A673 (cell line): ENCODE measurements at regions not wholly inside any gene's neighbourhood (a gene's known extent, or its start where the extent isn't known, plus 50 kb on each side); places are given as distances from the start of the nearest gene placed in this dataset.

Source experiments
- EZH2 ChIP-seq: fragments of 200-600 bp; sonication (generic); IDR thresholded peaks from 2 replicates; pipeline ENCODE4 v1.6.1; 2017; ENCODE audit warnings: borderline replicate concordance, low read depth, mild to moderate bottlenecking, mixed read lengths, antibody characterized with exemption, low read length; ENCODE audit not compliant: poor library complexity, severe bottlenecking
- TF ChIP-seq, protein P1 (sequence below): fragments of 300-800, 200-600 bp; sonication (generic); conservative IDR thresholded peaks from 2 replicates; pipeline ENCODE4 v1.5.1; 2017; ENCODE audit warnings: low read depth, mild to moderate bottlenecking, antibody characterized with exemption, low read length, moderate library complexity, mixed read lengths

DNA sequence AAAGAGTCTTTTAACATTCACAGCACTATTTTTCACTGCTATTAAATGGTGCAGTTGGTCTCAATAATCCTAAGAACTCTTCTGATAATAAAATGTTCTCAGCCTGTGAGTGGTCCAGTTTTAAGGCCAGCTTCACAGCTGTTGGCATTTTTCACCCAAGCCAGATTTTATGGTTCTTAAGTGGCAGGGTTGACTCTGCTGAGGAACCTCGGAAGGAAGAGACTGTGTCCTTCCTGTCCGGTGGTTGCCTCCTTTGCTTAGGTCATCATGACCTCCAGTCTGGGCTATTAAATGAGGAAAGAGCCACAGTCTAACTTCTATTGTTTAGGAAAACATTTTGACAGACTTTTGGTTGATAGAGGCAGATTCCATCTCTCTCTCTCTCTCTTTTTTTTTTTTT lies 112.5 kb upstream of the SERBP1 start:
- TF ChIP-seq, protein P1, sequence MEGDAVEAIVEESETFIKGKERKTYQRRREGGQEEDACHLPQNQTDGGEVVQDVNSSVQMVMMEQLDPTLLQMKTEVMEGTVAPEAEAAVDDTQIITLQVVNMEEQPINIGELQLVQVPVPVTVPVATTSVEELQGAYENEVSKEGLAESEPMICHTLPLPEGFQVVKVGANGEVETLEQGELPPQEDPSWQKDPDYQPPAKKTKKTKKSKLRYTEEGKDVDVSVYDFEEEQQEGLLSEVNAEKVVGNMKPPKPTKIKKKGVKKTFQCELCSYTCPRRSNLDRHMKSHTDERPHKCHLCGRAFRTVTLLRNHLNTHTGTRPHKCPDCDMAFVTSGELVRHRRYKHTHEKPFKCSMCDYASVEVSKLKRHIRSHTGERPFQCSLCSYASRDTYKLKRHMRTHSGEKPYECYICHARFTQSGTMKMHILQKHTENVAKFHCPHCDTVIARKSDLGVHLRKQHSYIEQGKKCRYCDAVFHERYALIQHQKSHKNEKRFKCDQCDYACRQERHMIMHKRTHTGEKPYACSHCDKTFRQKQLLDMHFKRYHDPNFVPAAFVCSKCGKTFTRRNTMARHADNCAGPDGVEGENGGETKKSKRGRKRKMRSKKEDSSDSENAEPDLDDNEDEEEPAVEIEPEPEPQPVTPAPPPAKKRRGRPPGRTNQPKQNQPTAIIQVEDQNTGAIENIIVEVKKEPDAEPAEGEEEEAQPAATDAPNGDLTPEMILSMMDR = no peak
- no peak for TF ChIP-seq EZH2
